Panc1 (cell line): ENCODE measurements at regions not wholly inside any gene's neighbourhood (a gene's known extent, or its start where the extent isn't known, plus 50 kb on each side); places are given as distances from the start of the nearest gene placed in this dataset.

Experiments
- POLR2AphosphoS5 ChIP-seq: IDR thresholded peaks from 2 replicates; pipeline ENCODE4 v1.6.1; 2012; ENCODE audit warnings: mild to moderate bottlenecking, low read depth, low read length, moderate library complexity
- TCF7L2 ChIP-seq: IDR thresholded peaks from 2 replicates; pipeline ENCODE4 v1.6.1; 2011; ENCODE audit warnings: mild to moderate bottlenecking, low read depth, low read length, inconsistent platforms
- TF ChIP-seq, protein P1 (sequence below): fragments of 450-650 bp; IDR thresholded peaks from 2 replicates; pipeline ENCODE4 v1.5.1; 2017; ENCODE audit warnings: mild to moderate bottlenecking

DNA sequence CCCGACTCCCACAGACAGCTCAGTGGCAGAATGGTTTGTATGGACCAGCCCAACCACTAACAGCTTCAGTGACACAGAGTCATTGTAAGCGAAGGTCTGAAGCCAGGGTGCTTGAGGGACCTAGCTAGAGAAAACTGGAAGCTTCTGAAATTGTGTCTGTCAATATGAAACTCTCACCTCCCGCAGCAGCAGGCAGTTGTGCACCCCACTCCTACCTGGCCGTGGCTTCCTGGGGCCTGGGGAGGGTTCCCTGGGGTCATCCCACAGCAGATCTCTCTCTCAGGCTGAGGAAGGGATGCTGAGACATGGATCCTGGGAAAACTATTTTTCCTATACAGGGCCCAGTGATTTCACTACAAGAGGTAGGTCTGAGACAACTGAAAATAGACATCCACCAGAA lies 229.5 kb downstream of the TFCP2L1 start:
- TF ChIP-seq, protein P1, sequence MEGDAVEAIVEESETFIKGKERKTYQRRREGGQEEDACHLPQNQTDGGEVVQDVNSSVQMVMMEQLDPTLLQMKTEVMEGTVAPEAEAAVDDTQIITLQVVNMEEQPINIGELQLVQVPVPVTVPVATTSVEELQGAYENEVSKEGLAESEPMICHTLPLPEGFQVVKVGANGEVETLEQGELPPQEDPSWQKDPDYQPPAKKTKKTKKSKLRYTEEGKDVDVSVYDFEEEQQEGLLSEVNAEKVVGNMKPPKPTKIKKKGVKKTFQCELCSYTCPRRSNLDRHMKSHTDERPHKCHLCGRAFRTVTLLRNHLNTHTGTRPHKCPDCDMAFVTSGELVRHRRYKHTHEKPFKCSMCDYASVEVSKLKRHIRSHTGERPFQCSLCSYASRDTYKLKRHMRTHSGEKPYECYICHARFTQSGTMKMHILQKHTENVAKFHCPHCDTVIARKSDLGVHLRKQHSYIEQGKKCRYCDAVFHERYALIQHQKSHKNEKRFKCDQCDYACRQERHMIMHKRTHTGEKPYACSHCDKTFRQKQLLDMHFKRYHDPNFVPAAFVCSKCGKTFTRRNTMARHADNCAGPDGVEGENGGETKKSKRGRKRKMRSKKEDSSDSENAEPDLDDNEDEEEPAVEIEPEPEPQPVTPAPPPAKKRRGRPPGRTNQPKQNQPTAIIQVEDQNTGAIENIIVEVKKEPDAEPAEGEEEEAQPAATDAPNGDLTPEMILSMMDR: no peak
- TF ChIP-seq POLR2AphosphoS5: no peak
- no peak for TF ChIP-seq TCF7L2
